Hepatocyte (in vitro differentiated cells): ENCODE measurements at regions not wholly inside any gene's neighbourhood (a gene's known extent, or its start where the extent isn't known, plus 50 kb on each side); places are given as distances from the start of the nearest gene placed in this dataset.

Experiments
- DNase-seq: peaks from one replicate; pipeline ENCODE4 v3.0.0-alpha.2; 2016; ENCODE audit warnings: low spot score
- H2AFZ ChIP-seq: fragments of 200-600 bp; sonication (generic); 2 replicates; pipeline ENCODE4 v1.6.0; 2016; ENCODE audit warnings: antibody characterized with exemption, mild to moderate bottlenecking
- H3K27ac ChIP-seq: fragments of 200-600 bp; sonication (generic); 2 replicates; pipeline ENCODE4 v1.5.1; 2016; ENCODE audit warnings: mild to moderate bottlenecking
- H3K27me3 ChIP-seq: fragments of 200-600 bp; sonication (generic); 2 replicates; pipeline ENCODE4 v1.6.1; 2016
- H3K36me3 ChIP-seq: fragments of 200-600 bp; sonication (generic); replicated peaks from 2 replicates; pipeline ENCODE4 v1.5.1; 2016; ENCODE audit warnings: low read depth; ENCODE audit not compliant: insufficient read depth
- H3K4me1 ChIP-seq: fragments of 200-600 bp; sonication (generic); 2 replicates; pipeline ENCODE4 v1.5.1; 2016; ENCODE audit warnings: mild to moderate bottlenecking, moderate library complexity; ENCODE audit not compliant: insufficient read depth
- H3K4me2 ChIP-seq: fragments of 200-600 bp; sonication (generic); 2 replicates; pipeline ENCODE4 v1.6.0; 2016
- H3K4me3 ChIP-seq: fragments of 200-600 bp; sonication (generic); 2 replicates; pipeline ENCODE4 v1.5.1; 2016; ENCODE audit warnings: mild to moderate bottlenecking
- H3K79me2 ChIP-seq: fragments of 200-600 bp; sonication (generic); 2 replicates; pipeline ENCODE4 v1.6.0; 2017; ENCODE audit warnings: mild to moderate bottlenecking
- H3K9me2 ChIP-seq: fragments of 200-600 bp; sonication (generic); replicated peaks from 2 replicates; pipeline ENCODE4 v1.6.0; 2017; ENCODE audit warnings: mild to moderate bottlenecking; ENCODE audit not compliant: insufficient read depth
- H3K9me3 ChIP-seq: fragments of 200-600 bp; sonication (generic); 2 replicates; pipeline ENCODE4 v1.5.1; 2016; ENCODE audit warnings: low read depth, mild to moderate bottlenecking
- H4K20me1 ChIP-seq: fragments of 200-600 bp; sonication (generic); 2 replicates; pipeline ENCODE4 v1.6.0; 2016; ENCODE audit warnings: mild to moderate bottlenecking; ENCODE audit not compliant: insufficient read depth, poor library complexity, severe bottlenecking
- CTCF ChIP-seq: fragments of 200-600 bp; sonication (generic); IDR thresholded peaks from 2 replicates; pipeline ENCODE4 v1.5.1; 2016; ENCODE audit warnings: antibody characterized with exemption, mild to moderate bottlenecking; ENCODE audit not compliant: poor library complexity
- EZH2 ChIP-seq: fragments of 200-600 bp; sonication (generic); IDR thresholded peaks from 2 replicates; pipeline ENCODE4 v1.6.1; 2016; ENCODE audit warnings: antibody characterized with exemption, mild to moderate bottlenecking, borderline replicate concordance
- EZH2phosphoT487 ChIP-seq: fragments of 200-600 bp; sonication (generic); IDR thresholded peaks from one replicate; pipeline ENCODE4 v1.6.1; 2018; ENCODE audit warnings: antibody characterized with exemption, mild to moderate bottlenecking, low read depth, moderate library complexity; ENCODE audit not compliant: unreplicated experiment, severe bottlenecking
- WGBS: methylation state at CpG from one replicate; pipeline ENCODE4 v1.1.6; 2016; ENCODE audit warnings: low lambda C conversion rate; ENCODE audit errors: missing lambda C conversion rate; 5-methylcytosine and 5-hydroxymethylcytosine counted together

- H4K20me1 ChIP-seq, result no peaks in the 10 kb centered on the region
- no peak overlapping the region for H3K4me2 ChIP-seq
- H3K27ac ChIP-seq, result no peak overlapping the region
- no peak overlapping the region for H3K4me3 ChIP-seq
- 0% methylated on average over 1 of the region's 1 CpG for WGBS
- H3K9me3 ChIP-seq, result no peaks in the 10 kb centered on the region
- H2AFZ ChIP-seq, result no peak overlapping the region
- no peaks in the 10 kb centered on the region for H3K4me1 ChIP-seq
- no peak for TF ChIP-seq EZH2phosphoT487
- TF ChIP-seq EZH2, result no peak
- no peak for TF ChIP-seq CTCF
- no peaks in the 10 kb centered on the region for H3K27me3 ChIP-seq
- no peaks in the 10 kb centered on the region for H3K9me2 ChIP-seq
- H3K36me3 ChIP-seq, result no peaks in the 10 kb centered on the region
- H3K79me2 ChIP-seq, result no peaks in the 10 kb centered on the region
- DNase-seq, result no peak
Observed at GRCh38 chr13:95375706-95376105, 74.5 kb upstream of the ABCC4 start.

GRCh38 chr13:95378603-95379002 lies 77.4 kb upstream of the ABCC4 start:
- H3K79me2 ChIP-seq, result no peaks in the 10 kb centered on the region
- no peaks in the 10 kb centered on the region for H4K20me1 ChIP-seq
- no peak overlapping the region for H3K4me2 ChIP-seq
- no peak overlapping the region for H3K27ac ChIP-seq
- no peak overlapping the region for H3K4me3 ChIP-seq
- H3K9me3 ChIP-seq, result no peaks in the 10 kb centered on the region
- no peaks in the 10 kb centered on the region for H3K4me1 ChIP-seq
- H2AFZ ChIP-seq, result no peak overlapping the region
- H3K9me2 ChIP-seq, result no peaks in the 10 kb centered on the region
- TF ChIP-seq EZH2phosphoT487, result no peak
- TF ChIP-seq EZH2, result no peak
- no peak for TF ChIP-seq CTCF
- H3K27me3 ChIP-seq, result no peaks in the 10 kb centered on the region
- no peak for DNase-seq
- WGBS, result 97% methylated on average over 1 of the region's 1 CpG
- H3K36me3 ChIP-seq, result no peaks in the 10 kb centered on the region

GRCh38 chr13:95380468-95381211 lies 79.4 kb upstream of the ABCC4 start:
- Histone ChIP-seq H3K79me2 (no peaks in the 10 kb centered on the region), H3K4me3 (no peak overlapping the region), H3K27me3 (no peaks in the 10 kb centered on the region), H2AFZ (no peak overlapping the region), H3K4me1 (no peaks in the 10 kb centered on the region), H3K27ac (no peak overlapping the region), H4K20me1 (no peaks in the 10 kb centered on the region), H3K4me2 (peak overlapping the region; percentile 54), H3K9me3 (no peaks in the 10 kb centered on the region), H3K36me3 (no peaks in the 10 kb centered on the region), H3K9me2 (no peaks in the 10 kb centered on the region)
- DNase-seq, result peak; percentile 91
- TF ChIP-seq CTCF (peak; percentile 90), EZH2 (no peak), EZH2phosphoT487 (no peak)
- WGBS, result 34% methylated on average over 14 of the region's 14 CpGs
